ENCODE measurements at regions not wholly inside any gene's neighbourhood (a gene's known extent, or its start where the extent isn't known, plus 50 kb on each side); places are given as distances from the start of the nearest gene placed in this dataset.

DNA sequence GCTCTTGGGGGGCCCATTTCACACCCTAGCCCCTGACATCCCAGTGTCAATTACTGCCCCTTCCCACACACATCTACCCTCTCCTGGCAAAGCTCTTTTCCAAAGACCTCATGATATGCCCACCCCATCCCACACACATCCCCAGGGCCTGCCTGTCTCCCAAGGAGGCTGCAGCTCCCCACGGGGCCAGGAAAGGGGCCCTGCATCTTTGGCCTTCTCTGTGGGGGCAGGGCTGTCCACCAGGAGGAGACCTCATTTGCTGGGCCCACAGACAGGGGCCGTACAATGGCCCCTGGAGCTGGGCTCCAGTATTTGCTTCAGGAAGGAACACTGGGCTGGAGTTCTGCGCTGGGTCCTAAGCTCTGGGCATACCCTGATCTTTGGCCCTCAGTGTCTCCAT, 65.6 kb upstream of the RUNX3 start:
- TF ChIP-seq CTCF (IDR thresholded peaks at IDR 0.05) = no peak
- TF ChIP-seq ZFX (IDR thresholded peaks at IDR 0.05; ENCODE audit: borderline replicate concordance) = no peak
